Loucy (cell line): ENCODE measurements at regions not wholly inside any gene's neighbourhood (a gene's known extent, or its start where the extent isn't known, plus 50 kb on each side); places are given as distances from the start of the nearest gene placed in this dataset.

Experiments
- H2AFZ ChIP-seq: fragments of 200-600 bp; sonication (generic); 2 replicates; pipeline ENCODE4 v1.6.0; 2016; ENCODE audit warnings: antibody characterized with exemption, mild to moderate bottlenecking, low read length, moderate library complexity
- H3F3A ChIP-seq: fragments of 200-600 bp; 2 replicates; pipeline ENCODE4 v1.6.0; 2016; ENCODE audit warnings: antibody characterized with exemption, low read depth, mild to moderate bottlenecking
- H3K27me3 ChIP-seq: fragments of 200-600 bp; sonication (generic); 2 replicates; pipeline ENCODE4 v1.6.1; 2014; ENCODE audit warnings: low read length, mild to moderate bottlenecking; ENCODE audit not compliant: insufficient read depth, poor library complexity, severe bottlenecking
- H3K36me3 ChIP-seq: fragments of 200-600 bp; sonication (generic); 2 replicates; pipeline ENCODE4 v1.6.1; 2016; ENCODE audit warnings: low read length; ENCODE audit not compliant: insufficient read depth
- H3K4me1 ChIP-seq: fragments of 200-600 bp; sonication (generic); 2 replicates; pipeline ENCODE4 v1.5.1; 2014; ENCODE audit warnings: low read length, mild to moderate bottlenecking; ENCODE audit not compliant: insufficient read depth, poor library complexity, severe bottlenecking
- H3K4me2 ChIP-seq: fragments of 200-600 bp; sonication (generic); 2 replicates; pipeline ENCODE4 v1.6.0; 2014; ENCODE audit warnings: antibody characterized with exemption, low read length, low read depth, mild to moderate bottlenecking; ENCODE audit not compliant: poor library complexity, severe bottlenecking
- H3K4me3 ChIP-seq: fragments of 200-600 bp; sonication (generic); 2 replicates; pipeline ENCODE4 v1.5.1; 2014; ENCODE audit warnings: low read length, mild to moderate bottlenecking, mixed read lengths; ENCODE audit not compliant: poor library complexity, severe bottlenecking
- H3K79me2 ChIP-seq: fragments of 200-600 bp; sonication (generic); 2 replicates; pipeline ENCODE4 v1.6.1; 2014; ENCODE audit warnings: low read length; ENCODE audit not compliant: insufficient read depth
- H3K9ac ChIP-seq: fragments of 200-600 bp; sonication (generic); 2 replicates; pipeline ENCODE4 v1.6.0; 2014; ENCODE audit warnings: mild to moderate bottlenecking, low read depth, low read length, moderate library complexity; ENCODE audit not compliant: poor library complexity, severe bottlenecking
- H3K9me2 ChIP-seq: fragments of 200-600 bp; sonication (generic); replicated peaks from 2 replicates; pipeline ENCODE4 v1.6.1; 2016; ENCODE audit warnings: low read depth, low read length, mixed read lengths
- H3K9me3 ChIP-seq: fragments of 200-600 bp; sonication (generic); 2 replicates; pipeline ENCODE4 v1.6.1; 2014; ENCODE audit warnings: mild to moderate bottlenecking, antibody characterized with exemption, low read length, low read depth; ENCODE audit not compliant: insufficient read depth
- H4K20me1 ChIP-seq: fragments of 200-600 bp; sonication (generic); 2 replicates; pipeline ENCODE4 v1.6.0; 2014; ENCODE audit warnings: antibody characterized with exemption, low read length, mild to moderate bottlenecking; ENCODE audit not compliant: insufficient read depth, poor library complexity, severe bottlenecking
- CTCF ChIP-seq: fragments of 200-600 bp; sonication (generic); conservative IDR thresholded peaks from 2 replicates; pipeline ENCODE4 v1.5.1; 2014; ENCODE audit warnings: mild to moderate bottlenecking, antibody characterized with exemption, low read length
- EZH2phosphoT487 ChIP-seq: fragments of 200-600 bp; IDR thresholded peaks from 2 replicates; pipeline ENCODE4 v1.6.1; 2018; ENCODE audit warnings: antibody characterized with exemption, mild to moderate bottlenecking, moderate library complexity, borderline replicate concordance

- Histone ChIP-seq H3K9me2 (no peaks in the 10 kb centered on the region), H3K27me3 (no peaks in the 10 kb centered on the region), H3K4me3 (no peak overlapping the region), H3K4me1 (no peaks in the 10 kb centered on the region), H3K36me3 (no peaks in the 10 kb centered on the region), H3K9ac (no peak overlapping the region), H3F3A (no peaks in the 10 kb centered on the region), H3K79me2 (no peaks in the 10 kb centered on the region), H2AFZ (no peak overlapping the region), H3K9me3 (no peaks in the 10 kb centered on the region; the same call in 1 of the 2 replicates), H4K20me1 (no peaks in the 10 kb centered on the region), H3K4me2 (no peak overlapping the region)
- TF ChIP-seq EZH2phosphoT487 (no peak), CTCF (no peak)
Observed at GRCh38 chr21:16552880-16553279, 823.1 kb downstream of the USP25 start.

GRCh38 chr21:16554503-16554902, 824.7 kb downstream of the USP25 start:
- Histone ChIP-seq H3K9me3 (no peaks in the 10 kb centered on the region; the same call in 1 of the 2 replicates), H3F3A (no peaks in the 10 kb centered on the region), H2AFZ (no peak overlapping the region), H3K9me2 (no peaks in the 10 kb centered on the region), H3K36me3 (no peaks in the 10 kb centered on the region), H3K9ac (no peak overlapping the region), H4K20me1 (no peaks in the 10 kb centered on the region), H3K27me3 (no peaks in the 10 kb centered on the region), H3K4me1 (no peaks in the 10 kb centered on the region), H3K79me2 (no peaks in the 10 kb centered on the region), H3K4me3 (no peak overlapping the region), H3K4me2 (no peak overlapping the region)
- TF ChIP-seq CTCF (no peak), EZH2phosphoT487 (no peak)

- no peaks in the 10 kb centered on the region for H3F3A ChIP-seq
- no peak overlapping the region for H2AFZ ChIP-seq
Observed at GRCh38 chr21:16563116-16563515, 833.3 kb downstream of the USP25 start.

More at GRCh38 chr21:16563116-16563515, 833.3 kb downstream of the USP25 start:
- no peaks in the 10 kb centered on the region for H3K27me3 ChIP-seq
- no peak overlapping the region for H3K4me2 ChIP-seq
- H4K20me1 ChIP-seq = no peaks in the 10 kb centered on the region
- no peak overlapping the region for H3K9ac ChIP-seq
- H3K4me3 ChIP-seq = no peak overlapping the region
- TF ChIP-seq EZH2phosphoT487 = no peak
- no peak for TF ChIP-seq CTCF
- H3K36me3 ChIP-seq = no peaks in the 10 kb centered on the region
- no peaks in the 10 kb centered on the region for H3K79me2 ChIP-seq
- H3K9me3 ChIP-seq = no peaks in the 10 kb centered on the region
- H3K9me2 ChIP-seq = no peaks in the 10 kb centered on the region
- H3K4me1 ChIP-seq = no peaks in the 10 kb centered on the region
